Urothelium cell line (cell line): ENCODE measurements at regions not wholly inside any gene's neighbourhood (a gene's known extent, or its start where the extent isn't known, plus 50 kb on each side); places are given as distances from the start of the nearest gene placed in this dataset.
"Not testable (repeated sequence)": the region's sequence is repeated elsewhere in the genome, so short reads cannot be mapped to it uniquely, and the experiment has no call there.

Source experiments
- DNase-seq: peaks from one replicate; pipeline ENCODE4 v3.0.0; 2011; ENCODE audit warnings: low spot score, mixed read lengths
- FAIRE-seq: peaks from 2 replicates; lab custom pipeline; 2011; peaks lifted over from hg19 to GRCh38; lab: Jason Lieb, UNC

DNA sequence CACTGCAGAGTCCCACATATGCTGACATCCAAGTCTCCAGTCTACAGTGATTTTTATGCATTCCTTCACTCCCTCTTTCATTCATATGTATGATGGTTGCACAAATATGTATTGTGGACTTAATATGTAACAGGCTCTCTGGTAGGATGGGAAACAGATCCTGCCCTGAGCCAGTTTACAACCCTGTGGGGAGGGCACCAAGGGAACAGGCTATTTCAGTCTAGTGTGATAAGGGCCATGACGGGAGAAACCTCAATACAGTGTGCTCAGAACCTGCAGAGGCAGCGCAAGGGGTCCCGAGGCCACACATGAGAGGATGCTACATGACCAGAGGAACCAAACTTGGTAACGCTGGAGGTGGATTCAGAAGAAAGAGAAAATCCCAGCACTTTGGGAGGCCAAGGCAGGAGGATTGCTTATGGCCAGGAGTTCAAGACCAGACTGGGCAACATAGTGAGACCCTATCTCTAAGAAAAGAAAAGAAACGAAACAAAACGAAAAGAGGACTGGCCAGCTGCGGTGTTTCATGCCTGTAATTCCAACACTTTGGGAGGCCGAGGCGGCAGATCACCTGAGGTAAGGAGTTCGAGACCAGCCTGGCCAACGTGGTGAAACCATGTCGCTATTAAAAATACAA, 249.8 kb upstream of the JARID2 start:
- DNase-seq (no peak), FAIRE-seq (no peak)

DNA sequence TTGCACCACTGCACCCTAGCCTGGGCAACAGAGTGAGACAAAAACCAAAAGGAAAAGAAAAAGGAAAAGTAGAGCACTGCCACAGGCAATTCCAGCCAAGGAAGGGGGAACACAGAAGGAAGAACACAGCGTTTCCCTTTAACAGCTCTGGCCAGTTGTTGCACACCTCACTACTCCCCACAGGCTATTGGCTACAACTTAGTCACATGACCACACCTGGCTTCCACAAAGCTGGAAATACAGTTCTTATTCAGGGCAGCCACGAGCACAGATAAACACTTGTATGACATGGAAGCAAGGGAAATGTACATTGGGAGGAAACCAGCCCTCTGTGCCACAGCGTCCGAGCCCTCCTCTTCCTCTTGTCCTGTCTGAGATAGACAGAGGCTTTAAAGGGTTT, 249.0 kb upstream of the JARID2 start:
- no peak for DNase-seq
- no peak for FAIRE-seq

DNA sequence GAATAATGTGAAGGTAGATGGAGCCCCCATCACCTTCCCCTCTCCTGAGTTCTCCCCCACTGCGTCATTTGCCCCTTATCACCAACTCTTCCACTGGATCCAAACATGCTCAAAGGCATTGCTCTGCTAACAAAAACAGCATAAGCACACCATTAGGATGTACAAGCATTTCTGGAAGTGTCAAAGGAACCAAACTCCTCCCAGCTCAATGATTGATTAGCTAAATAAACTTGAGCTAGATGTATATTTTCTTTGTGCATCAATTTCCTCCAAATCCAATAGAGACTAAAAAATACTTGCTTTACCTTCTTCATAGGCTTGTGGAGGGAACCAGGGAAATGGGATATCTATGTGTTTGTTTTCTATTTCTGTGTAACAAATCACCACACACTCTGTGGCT, 248.4 kb upstream of the JARID2 start:
- FAIRE-seq: no peak
- DNase-seq: no peak

DNA sequence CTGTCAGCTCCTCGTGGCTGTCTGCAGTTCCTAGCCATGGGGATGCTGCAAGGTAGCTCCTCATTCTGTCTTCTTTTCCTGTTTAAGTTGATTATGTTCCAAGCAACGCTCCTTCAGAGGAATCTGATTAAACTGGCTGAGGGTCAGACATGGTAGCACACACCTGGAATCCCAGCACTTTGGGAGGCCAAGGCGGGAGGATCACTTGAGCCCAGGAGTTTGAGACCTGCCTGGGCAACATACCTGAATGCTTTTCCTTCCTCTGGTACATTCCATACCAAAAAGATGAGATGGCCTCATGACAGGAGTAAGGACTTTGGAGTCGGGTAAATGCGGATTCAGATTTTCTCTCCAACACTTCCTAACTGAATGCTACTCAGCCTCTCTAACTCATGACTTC, 246.8 kb upstream of the JARID2 start:
- FAIRE-seq (no peak), DNase-seq (no peak)

DNA sequence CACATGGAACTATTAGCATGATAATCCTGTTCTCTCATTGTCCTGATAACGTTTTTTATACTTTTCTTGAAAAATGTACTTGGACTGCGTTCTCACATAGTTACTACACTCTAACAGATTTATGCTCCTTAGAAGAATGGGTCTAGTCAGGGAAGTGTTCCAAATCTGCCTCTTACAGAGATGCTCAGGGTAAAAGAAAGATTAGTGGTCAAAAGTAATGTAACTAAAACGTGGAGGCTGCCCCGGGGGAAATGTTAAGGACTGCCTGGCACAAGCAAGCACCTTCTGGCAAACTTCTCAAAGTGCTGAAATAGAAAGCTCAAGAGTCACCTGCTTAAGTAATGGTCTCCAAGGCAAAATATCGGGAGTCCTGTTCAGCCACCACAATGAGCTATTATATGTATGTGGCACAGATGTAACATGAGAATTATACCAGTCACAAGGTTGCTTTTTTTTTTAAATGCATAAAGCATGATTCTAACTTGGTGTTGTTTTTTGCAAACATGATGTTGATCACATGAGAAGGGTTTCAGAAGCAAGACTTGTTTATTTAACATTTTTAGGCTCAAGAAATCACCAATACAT, 244.5 kb upstream of the JARID2 start:
- no peak for DNase-seq

DNA sequence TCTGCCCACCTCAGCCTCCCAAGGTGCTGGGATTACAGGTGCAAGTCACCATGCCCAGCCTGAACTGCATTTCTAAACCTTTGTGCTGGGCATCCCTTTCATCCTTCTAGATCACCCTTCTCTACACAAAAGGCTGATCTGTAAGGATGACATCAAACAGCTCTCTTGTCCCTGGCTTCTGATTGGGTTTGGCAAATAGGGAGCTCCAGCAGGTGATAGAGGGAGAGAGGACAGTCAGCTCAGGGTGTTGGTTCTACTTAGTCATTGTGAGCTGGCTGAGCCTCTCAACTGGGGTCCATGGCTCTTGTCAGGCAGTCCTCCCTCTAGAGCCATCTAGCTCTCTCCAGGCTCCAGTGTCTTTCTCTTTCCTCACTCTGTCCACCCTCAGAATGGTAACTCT, 237.6 kb upstream of the JARID2 start:
- DNase-seq (no peak), FAIRE-seq (no peak)

More for the DNA sequence above, 244.5 kb upstream of the JARID2 start:
- no peak for FAIRE-seq

DNA sequence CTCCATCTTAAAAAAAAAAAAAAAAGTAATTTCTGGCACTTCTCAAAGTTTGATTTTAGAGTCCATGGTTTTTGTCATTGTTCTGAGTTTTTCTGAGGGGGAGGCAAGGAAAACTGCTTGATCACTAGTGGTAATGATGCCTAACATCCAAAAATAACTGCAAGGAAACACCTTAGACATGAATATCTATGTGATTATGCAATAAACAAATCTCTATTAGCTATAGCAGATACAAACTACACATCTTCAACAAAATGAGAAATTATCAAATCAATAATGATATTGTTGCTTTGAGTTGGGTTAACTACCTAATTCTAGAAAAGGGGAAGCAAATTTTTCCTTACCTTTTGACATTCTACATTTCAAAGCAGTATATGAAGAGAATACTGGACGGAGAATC, 230.9 kb upstream of the JARID2 start:
- DNase-seq (no peak), FAIRE-seq (no peak)

DNA sequence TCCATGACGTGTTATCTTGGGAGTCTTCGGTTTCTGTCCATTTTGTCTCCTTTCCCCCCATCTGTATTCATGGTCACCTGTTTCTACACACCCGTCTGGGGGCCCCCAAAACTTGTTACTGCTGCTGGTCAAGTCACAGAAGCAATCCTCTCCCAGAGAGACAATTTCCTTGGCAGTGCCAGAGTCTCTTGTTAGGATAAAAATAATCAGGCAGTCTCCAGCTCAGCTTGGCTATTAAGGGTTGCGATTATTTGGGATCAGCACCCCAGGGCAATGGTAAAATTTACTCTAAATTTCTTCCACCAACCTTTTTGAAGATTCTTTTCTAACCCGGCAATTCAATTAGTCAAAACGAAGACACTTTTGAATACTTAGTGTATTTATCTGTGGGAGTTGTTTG, 229.1 kb upstream of the JARID2 start:
- DNase-seq (no peak), FAIRE-seq (no peak)

DNA sequence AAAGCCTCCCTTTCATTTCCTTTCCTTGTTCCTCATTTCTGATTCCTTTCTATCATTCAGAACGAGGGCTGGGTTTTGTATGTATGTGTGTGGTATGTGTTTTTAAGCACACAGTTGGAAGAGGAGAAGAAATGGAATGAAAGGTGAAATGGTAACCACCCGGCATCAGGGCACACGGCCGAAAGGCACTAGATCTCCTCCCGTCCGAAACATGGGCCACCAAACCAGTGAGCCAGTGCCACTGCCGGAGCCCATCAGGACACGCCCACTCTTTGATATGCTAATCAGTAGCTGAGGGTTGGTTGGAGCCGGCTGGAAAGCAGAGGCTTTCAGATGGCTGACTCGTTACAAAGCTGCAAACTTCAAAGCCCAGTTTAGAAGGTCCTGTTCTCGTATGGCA, 228.6 kb upstream of the JARID2 start:
- FAIRE-seq: no peak

DNA sequence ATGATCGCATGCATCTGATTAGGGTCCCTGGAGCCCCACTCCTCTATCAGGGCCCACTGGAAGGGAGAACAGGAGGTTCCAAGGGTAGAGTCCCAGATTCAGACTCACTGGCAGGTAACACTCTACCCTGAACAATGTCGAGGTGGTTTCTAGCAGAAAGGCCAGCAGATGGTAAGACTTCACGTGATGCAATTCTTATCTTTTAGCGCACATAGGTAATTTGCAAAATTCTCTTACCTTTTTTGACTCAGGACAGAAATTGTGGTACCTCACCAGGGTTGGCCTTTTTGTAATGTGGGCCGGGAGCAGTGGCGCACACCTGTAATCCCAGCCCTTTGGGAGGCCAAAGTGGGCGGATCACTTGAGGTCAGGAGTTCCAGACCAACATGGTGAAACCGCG, 228.1 kb upstream of the JARID2 start:
- no peak for FAIRE-seq
- no peak for DNase-seq

More for the DNA sequence above, 228.6 kb upstream of the JARID2 start:
- DNase-seq: no peak

DNA sequence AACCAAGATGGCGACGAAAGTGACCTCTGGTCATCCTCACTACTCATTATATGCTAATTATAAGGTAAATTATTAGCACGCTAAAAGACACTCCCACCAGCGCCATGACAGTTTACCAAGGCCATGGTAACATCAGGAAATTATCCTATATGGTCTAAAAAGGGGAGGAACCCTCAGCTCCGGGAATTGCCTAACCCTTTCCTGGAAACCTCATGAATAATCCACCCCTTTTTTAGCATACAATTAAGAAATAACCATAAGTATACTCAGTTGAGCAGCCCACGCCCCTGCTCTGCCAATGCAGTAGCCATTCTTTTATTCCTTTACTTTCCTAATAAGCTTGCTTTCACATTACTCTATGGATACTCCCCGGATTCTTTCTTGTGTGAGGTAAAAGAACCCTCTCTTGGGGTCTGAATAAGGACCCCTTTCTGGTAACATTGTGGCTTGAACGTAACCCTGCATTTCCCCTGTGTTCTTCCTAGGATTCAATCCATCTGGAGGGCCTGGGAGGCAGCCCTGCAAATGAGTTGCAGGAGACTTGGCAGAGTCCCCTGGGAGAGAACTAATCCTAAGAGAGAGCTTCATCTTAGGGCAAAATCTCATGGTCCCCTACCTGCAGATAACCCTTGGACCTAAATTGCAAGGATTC, 225.6 kb upstream of the JARID2 start:
- FAIRE-seq (no peak), DNase-seq (no peak)

DNA sequence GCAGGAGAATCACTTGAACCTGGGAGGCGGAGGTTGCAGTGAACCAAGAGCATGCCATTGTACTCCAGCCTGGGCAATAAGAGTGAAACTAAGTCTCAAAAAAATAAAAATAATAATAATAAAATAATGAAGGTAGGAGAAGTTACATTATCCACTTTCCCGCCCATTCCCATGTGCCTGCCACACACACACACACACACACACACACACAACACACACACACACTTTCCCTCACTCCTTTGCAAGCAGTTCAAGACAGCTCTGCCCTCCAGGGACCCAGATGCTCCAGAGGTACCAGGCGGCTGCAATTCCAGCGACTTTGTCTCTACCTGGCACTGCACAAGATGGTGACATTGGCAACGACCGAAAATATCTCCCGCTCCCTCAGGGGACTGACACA, 224.8 kb upstream of the JARID2 start:
- DNase-seq: no peak
- no peak for FAIRE-seq

DNA sequence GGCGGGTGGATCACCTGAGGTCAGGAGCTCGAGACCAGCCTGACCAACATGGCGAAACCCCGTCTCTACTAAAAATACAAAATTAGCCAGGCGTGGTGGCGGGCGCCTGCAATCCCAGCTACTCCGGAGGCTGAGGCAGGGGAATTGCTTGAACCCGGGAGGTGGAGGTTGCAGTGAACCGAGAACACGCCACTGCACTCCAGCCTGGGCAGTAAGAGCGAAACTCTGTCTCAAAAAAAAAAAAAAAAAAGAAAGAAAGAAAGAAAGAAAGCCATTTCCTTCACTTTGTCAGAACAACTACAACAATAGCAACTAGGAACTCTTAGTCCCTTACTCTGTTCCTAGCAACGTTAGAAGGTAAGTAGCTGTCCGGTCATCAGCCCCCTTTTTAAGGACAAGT, 222.9 kb upstream of the JARID2 start:
- not testable (repeated sequence) for DNase-seq, FAIRE-seq

DNA sequence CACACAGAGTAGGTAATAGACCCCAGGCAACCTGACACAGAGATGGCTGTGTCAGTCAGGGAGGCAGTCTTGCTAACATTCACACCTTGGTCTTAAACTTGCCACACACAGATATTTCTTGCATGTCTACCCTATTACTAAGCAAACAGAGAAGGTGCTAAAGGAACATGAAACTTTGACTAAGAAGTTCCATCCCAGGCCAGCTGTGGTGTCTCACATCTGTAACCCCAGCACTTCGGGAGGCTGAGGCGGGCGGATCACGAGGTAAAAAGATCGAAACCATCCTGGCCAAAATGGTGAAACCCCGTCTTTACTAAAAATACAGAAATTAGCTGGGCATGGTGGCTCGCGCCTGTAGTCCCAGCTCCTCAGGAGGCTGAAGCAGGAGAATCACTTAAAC, 222.4 kb upstream of the JARID2 start:
- DNase-seq (no peak), FAIRE-seq (no peak)

DNA sequence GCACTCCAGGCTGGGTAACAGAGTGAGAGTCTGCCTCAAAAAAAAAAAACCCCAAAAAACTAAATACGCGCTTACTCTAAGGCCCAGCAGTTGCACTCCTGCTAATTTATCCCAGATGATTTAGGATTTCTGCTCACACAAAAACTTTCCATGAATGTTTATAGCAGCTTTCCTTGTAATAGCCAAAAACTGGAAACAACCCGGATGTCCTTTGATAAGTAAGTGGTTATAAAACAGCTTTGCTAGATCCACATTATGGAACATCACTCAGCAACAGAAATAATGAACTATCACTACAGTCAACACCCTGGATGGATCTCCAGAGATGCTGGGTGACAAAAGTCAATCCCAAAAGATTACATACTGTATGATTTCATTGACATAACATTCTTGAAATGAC, 220.4 kb upstream of the JARID2 start:
- FAIRE-seq: no peak

DNA sequence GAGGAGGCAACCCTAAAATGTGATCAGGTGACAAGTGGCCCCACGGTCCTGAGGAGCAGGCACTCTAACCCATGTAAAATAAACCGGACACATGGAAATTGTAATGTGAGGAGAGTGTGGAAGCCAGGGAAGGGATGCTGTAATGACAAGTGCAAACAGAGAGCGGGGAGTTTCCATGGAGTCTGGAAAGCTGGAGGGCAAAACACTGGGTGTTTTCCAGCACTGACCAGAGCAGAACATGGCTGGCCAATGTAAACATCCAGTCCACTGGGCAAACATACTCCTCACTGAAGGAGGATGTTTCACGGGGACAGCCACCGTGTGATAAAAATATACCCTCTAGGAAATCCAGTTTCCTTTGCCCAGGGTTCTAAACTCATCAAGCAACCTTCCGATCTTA, 219.0 kb upstream of the JARID2 start:
- FAIRE-seq: no peak
- no peak for DNase-seq

More for the DNA sequence above, 220.4 kb upstream of the JARID2 start:
- DNase-seq: no peak

DNA sequence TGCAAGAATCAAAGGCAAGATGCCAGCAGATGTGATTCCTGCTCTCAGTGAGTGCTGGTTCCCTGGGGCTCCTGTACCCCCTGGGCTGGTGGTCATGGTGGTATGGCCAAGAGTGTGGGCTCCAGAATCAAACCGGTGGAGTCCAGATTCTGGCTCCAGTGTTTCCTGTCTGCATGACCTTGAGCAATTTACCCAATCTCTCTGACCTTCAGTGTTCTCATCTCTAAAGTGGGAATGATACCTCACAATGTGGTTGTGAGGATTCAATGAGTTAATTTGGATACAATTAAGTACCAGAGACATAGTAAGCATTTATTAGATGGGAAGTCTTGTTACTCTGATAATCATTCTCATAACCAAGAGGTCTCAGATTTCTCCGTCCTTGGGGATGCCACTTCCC, 218.4 kb upstream of the JARID2 start:
- FAIRE-seq (no peak), DNase-seq (no peak)

DNA sequence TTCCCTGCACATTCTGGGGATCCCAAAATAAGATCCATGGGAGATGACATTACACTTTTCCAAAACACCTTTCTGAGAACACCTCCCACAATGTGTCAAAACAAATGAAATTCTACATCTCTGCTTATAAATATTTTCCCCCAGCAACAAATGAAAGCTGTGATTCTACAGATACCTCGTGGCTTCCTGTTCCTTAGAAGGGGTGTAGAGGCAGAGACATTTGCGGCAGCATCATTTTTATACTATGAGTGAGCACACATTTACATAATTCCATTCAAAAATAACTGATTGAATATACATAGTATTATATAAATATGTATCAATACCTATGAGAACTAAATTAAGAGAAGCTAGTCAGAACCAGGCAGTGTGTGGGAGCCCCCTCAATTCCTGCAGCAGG, 213.9 kb upstream of the JARID2 start:
- DNase-seq (no peak), FAIRE-seq (no peak)

DNA sequence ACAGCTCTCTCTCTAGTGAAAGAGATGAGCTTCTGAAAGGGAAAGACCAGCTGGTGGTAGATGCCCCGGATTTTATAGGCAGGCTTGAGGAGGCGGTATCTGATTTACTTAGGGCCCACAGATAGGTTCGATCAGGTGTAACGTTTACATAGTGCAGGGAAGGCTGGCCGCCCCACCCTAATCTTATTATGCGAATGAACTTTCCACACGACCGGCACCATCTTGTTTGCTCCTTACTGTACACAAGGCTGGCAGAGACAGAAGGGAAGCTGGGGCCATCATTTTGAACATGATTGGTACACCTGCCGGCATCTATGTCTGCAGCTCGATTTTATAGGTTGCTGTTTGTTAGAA, 212.0 kb upstream of the JARID2 start:
- DNase-seq (no peak), FAIRE-seq (no peak)

DNA sequence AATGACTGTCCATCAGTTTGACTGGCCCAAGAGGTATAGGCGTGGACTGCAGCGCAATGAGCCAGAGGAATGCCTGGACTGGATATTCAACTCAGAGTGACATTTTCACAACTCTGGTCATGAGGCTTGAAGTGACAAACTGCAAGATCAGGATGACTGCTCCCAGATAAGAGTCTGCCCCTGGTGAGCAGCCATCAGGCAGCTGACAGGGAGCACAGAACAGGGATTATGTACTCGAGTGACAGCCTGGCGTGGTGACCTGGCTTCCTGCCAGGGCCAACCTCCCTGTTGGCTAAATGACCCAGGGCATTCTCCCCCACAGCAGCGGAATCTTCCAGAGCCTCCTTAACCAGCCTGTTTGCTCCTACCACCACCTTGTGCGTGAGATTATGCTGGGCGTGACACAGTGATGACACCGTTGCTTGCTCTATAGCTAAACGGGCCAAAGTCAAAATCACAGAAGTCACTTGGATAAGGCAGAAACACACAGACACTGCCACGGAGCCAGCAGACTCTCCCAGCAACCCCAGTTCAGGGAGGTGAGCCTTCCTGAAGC, 209.1 kb upstream of the JARID2 start:
- no peak for DNase-seq
- FAIRE-seq: no peak

DNA sequence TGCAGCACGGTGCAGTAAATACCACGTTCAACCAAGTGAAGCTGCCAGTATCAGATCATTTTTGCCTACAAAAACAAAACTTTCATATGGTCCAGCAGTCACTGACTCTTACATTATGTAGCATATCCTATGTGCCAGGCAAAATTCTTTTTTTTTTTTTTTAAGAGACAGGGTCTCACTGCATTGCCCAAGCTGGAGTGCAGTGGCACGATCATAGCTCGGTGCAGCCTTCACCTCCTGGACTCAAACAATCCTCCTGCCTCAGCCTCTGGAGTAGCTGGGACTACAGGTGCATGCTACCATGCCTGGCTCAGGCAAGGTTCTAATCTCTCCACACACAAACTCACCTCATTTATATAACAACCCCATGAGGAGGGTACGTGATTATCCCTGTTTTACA, 208.6 kb upstream of the JARID2 start:
- FAIRE-seq (no peak), DNase-seq (no peak)

DNA sequence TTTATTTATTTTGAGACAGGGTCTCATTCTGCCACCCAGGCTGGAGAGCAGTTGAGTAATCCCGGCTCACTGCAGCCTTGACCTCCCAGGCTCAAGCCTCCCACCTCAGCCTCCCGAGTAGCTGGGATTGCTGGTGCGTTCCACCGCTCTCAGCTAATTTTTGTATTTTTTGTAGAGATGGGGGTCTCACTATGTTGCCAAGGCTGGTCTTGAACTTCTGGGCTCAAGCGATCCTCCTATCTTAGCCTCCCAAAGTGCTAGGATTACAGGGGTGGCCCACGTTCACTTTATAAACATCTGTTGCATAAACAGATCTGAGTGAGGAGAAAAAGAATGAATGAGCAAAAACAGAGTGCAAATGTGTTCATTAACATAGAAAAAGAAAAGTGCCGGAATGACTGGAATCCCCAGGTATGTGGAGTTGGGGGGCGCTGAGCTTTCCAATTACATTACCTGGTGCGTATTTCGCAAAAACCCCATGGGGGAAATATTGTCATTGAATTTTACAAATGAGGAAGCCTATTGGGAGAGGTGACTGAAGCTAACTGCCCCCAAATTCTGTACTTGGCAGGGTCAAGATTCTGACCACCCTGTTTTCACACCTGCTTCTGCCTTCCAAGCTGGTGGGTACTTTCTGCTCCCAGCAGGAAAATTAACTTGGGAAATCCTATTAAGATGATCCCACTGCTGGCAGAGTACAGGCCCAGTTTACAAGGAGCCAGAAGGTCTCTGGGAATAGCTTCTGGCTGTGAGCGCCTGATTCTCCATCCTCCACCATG, 207.7 kb upstream of the JARID2 start:
- DNase-seq (no peak), FAIRE-seq (no peak)
